ENCODE measurements at regions not wholly inside any gene's neighbourhood (a gene's known extent, or its start where the extent isn't known, plus 50 kb on each side); places are given as distances from the start of the nearest gene placed in this dataset.

- H3K4me2 ChIP-seq (ENCODE audit: control insufficient read depth, extremely low read depth, insufficient read depth, low read depth, low read length) = no peak overlapping the region
- H3K79me2 ChIP-seq (ENCODE audit: control insufficient read depth, insufficient read depth, low read length) = no peaks in the 10 kb centered on the region
- no peak overlapping the region for H3K4me3 ChIP-seq (ENCODE audit: control insufficient read depth in 2 of 3, extremely low read depth in 1 of 3, insufficient read depth in 2 of 3, low read depth in 1 of 3, low read length in 3 of 3)
- FAIRE-seq (no peak), DNase-seq (ENCODE audit: low read depth, low spot score) (no peak)
- no peaks in the 10 kb centered on the region for H3K4me1 ChIP-seq (ENCODE audit: control insufficient read depth, extremely low read depth, insufficient read depth, low read length)
- H3K9me1 ChIP-seq (ENCODE audit: control insufficient read depth, extremely low read depth, insufficient read depth, low read length) = no peaks in the 10 kb centered on the region
- no peaks in the 10 kb centered on the region for H3K9me3 ChIP-seq (ENCODE audit: control insufficient read depth, low read depth, low read length)
- H3K9ac ChIP-seq (ENCODE audit: control insufficient read depth, extremely low read depth, insufficient read depth, low read length) = no peak overlapping the region
- H2AFZ ChIP-seq (ENCODE audit: control insufficient read depth, low read length) = no peak overlapping the region
- dilution Hi-C loops (cut with MboI; ENCODE audit: extremely low pct_ligation_motif_present, low sequenced_read_pairs) = no loop called here
- H3K36me3 ChIP-seq (ENCODE audit: control insufficient read depth in 2 of 2, extremely low read depth in 1 of 2, insufficient read depth in 2 of 2, low read length in 2 of 2) = no peaks in the 10 kb centered on the region
- H4K20me1 ChIP-seq (ENCODE audit: control insufficient read depth, extremely low read depth, insufficient read depth, low read length) = no peaks in the 10 kb centered on the region
- TF ChIP-seq EZH2 (IDR thresholded peaks at IDR 0.05; ENCODE audit: low read length) = no peak
- TF ChIP-seq, protein P1, sequence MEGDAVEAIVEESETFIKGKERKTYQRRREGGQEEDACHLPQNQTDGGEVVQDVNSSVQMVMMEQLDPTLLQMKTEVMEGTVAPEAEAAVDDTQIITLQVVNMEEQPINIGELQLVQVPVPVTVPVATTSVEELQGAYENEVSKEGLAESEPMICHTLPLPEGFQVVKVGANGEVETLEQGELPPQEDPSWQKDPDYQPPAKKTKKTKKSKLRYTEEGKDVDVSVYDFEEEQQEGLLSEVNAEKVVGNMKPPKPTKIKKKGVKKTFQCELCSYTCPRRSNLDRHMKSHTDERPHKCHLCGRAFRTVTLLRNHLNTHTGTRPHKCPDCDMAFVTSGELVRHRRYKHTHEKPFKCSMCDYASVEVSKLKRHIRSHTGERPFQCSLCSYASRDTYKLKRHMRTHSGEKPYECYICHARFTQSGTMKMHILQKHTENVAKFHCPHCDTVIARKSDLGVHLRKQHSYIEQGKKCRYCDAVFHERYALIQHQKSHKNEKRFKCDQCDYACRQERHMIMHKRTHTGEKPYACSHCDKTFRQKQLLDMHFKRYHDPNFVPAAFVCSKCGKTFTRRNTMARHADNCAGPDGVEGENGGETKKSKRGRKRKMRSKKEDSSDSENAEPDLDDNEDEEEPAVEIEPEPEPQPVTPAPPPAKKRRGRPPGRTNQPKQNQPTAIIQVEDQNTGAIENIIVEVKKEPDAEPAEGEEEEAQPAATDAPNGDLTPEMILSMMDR (optimal IDR thresholded peaks at IDR 0.05 in 1 of 3, IDR thresholded peaks at IDR 0.05 in 1 of 3, conservative IDR thresholded peaks at IDR 0.05 in 1 of 3; ENCODE audit: extremely low read depth in 1 of 3, insufficient read depth in 2 of 3, low read length in 3 of 3) = no peak
- H3K27me3 ChIP-seq (ENCODE audit: control insufficient read depth, extremely low read depth, insufficient read depth, low read length) = no peaks in the 10 kb centered on the region
- no peak overlapping the region for H3K27ac ChIP-seq (ENCODE audit: control insufficient read depth, insufficient read depth, low read length)
Measured at GRCh38 chr18:7466190-7466589, 100.9 kb upstream of the PTPRM start.

- no peaks in the 10 kb centered on the region for H3K4me1 ChIP-seq (ENCODE audit: control insufficient read depth, extremely low read depth, insufficient read depth, low read length)
- no peaks in the 10 kb centered on the region for H3K9me1 ChIP-seq (ENCODE audit: control insufficient read depth, extremely low read depth, insufficient read depth, low read length)
- dilution Hi-C loops (cut with MboI; ENCODE audit: extremely low pct_ligation_motif_present, low sequenced_read_pairs) = no loop called here
- no peaks in the 10 kb centered on the region for H3K36me3 ChIP-seq (ENCODE audit: control insufficient read depth in 2 of 2, extremely low read depth in 1 of 2, insufficient read depth in 2 of 2, low read length in 2 of 2)
- no peak for TF ChIP-seq EZH2 (IDR thresholded peaks at IDR 0.05; ENCODE audit: low read length)
- TF ChIP-seq, protein P1 (optimal IDR thresholded peaks at IDR 0.05 in 1 of 3, IDR thresholded peaks at IDR 0.05 in 1 of 3, conservative IDR thresholded peaks at IDR 0.05 in 1 of 3; ENCODE audit: extremely low read depth in 1 of 3, insufficient read depth in 2 of 3, low read length in 3 of 3) = no peak
- no peaks in the 10 kb centered on the region for H3K27me3 ChIP-seq (ENCODE audit: control insufficient read depth, extremely low read depth, insufficient read depth, low read length)
- DNase-seq (ENCODE audit: low read depth, low spot score) = no peak
- no peak overlapping the region for H3K4me2 ChIP-seq (ENCODE audit: control insufficient read depth, extremely low read depth, insufficient read depth, low read depth, low read length)
- no peak overlapping the region for H2AFZ ChIP-seq (ENCODE audit: control insufficient read depth, low read length)
- no peak for FAIRE-seq
- H3K9ac ChIP-seq (ENCODE audit: control insufficient read depth, extremely low read depth, insufficient read depth, low read length) = no peak overlapping the region
- H3K27ac ChIP-seq (ENCODE audit: control insufficient read depth, insufficient read depth, low read length) = no peak overlapping the region
- no peaks in the 10 kb centered on the region for H4K20me1 ChIP-seq (ENCODE audit: control insufficient read depth, extremely low read depth, insufficient read depth, low read length)
- no peak overlapping the region for H3K4me3 ChIP-seq (ENCODE audit: control insufficient read depth in 2 of 3, extremely low read depth in 1 of 3, insufficient read depth in 2 of 3, low read depth in 1 of 3, low read length in 3 of 3)
- no peaks in the 10 kb centered on the region for H3K79me2 ChIP-seq (ENCODE audit: control insufficient read depth, insufficient read depth, low read length)
- H3K9me3 ChIP-seq (ENCODE audit: control insufficient read depth, low read depth, low read length) = no peaks in the 10 kb centered on the region
Measured at GRCh38 chr18:7467708-7468466, 99.2 kb upstream of the PTPRM start.

Measured in keratinocyte (primary cell).